EL (cell line): ENCODE measurements at regions not wholly inside any gene's neighbourhood (a gene's known extent, or its start where the extent isn't known, plus 50 kb on each side); places are given as distances from the start of the nearest gene placed in this dataset.

ENCODE experiments used
- DNase-seq: peaks from one replicate; pipeline ENCODE4 v3.0.0-alpha.2; 2016

GRCh38 chrX:120819126-120819525 is 56.5 kb downstream of the CT47B1 start:
- DNase-seq = no peak

GRCh38 chrX:120813982-120814381 is 61.7 kb downstream of the CT47B1 start:
- no peak for DNase-seq

- no peak for DNase-seq
These were observed 74.2 kb downstream of the CT47B1 start for GRCh38 chrX:120801426-120801825.

- DNase-seq = peak; percentile 1
These were observed 78.3 kb downstream of the CT47B1 start for GRCh38 chrX:120797188-120797851.

- peak; percentile 1 for DNase-seq
These were observed 80.4 kb downstream of the CT47B1 start for GRCh38 chrX:120795301-120795700.

- peak; percentile 8 for DNase-seq
These were observed 81.1 kb downstream of the CT47B1 start for GRCh38 chrX:120794525-120794975.

- DNase-seq = no peak
These were observed 82.6 kb downstream of the CT47B1 start for GRCh38 chrX:120793098-120793497.

- DNase-seq = peak; percentile 75
These were observed 84.5 kb downstream of the CT47B1 start for GRCh38 chrX:120791013-120791643.

- DNase-seq = no peak
These were observed 85.1 kb downstream of the CT47B1 start for GRCh38 chrX:120790552-120790951.

- peak; percentile 59 for DNase-seq
These were observed 85.5 kb downstream of the CT47B1 start for GRCh38 chrX:120790118-120790517.

GRCh38 chrX:120781403-120781802 is 94.3 kb downstream of the CT47B1 start:
- DNase-seq = peak; percentile 37

- DNase-seq = no peak
These were observed 99.7 kb downstream of the CT47B1 start for GRCh38 chrX:120775959-120776358.

- DNase-seq = no peak
These were observed 101.1 kb downstream of the CT47B1 start for GRCh38 chrX:120774606-120775005.

- DNase-seq = no peak
These were observed 101.9 kb downstream of the CT47B1 start for GRCh38 chrX:120773801-120774200.

- DNase-seq = peak; percentile 74
These were observed 105.9 kb downstream of the CT47B1 start for GRCh38 chrX:120769576-120770341.

- DNase-seq = peak; percentile 54
These were observed 107.0 kb downstream of the CT47B1 start for GRCh38 chrX:120768681-120769080.

GRCh38 chrX:120768254-120768653 is 107.4 kb downstream of the CT47B1 start:
- no peak for DNase-seq

GRCh38 chrX:120763269-120763668 is 112.4 kb downstream of the CT47B1 start:
- DNase-seq = no peak

- DNase-seq = peak; percentile 50
These were observed 113.9 kb downstream of the CT47B1 start for GRCh38 chrX:120761810-120762209.

- DNase-seq = no peak
These were observed 116.0 kb downstream of the CT47B1 start for GRCh38 chrX:120759685-120760084.

GRCh38 chrX:120755066-120755846 is 120.4 kb downstream of the CT47B1 start:
- DNase-seq = no peak

- DNase-seq = no peak
These were observed 122.0 kb downstream of the CT47B1 start for GRCh38 chrX:120753413-120754251.
